NB4 (cell line): ENCODE measurements at regions not wholly inside any gene's neighbourhood (a gene's known extent, or its start where the extent isn't known, plus 50 kb on each side); places are given as distances from the start of the nearest gene placed in this dataset.

ENCODE experiments used
- POLR2A ChIP-seq: IDR thresholded peaks from 2 replicates; pipeline ENCODE4 v1.6.1; 2011; ENCODE audit warnings: mild to moderate bottlenecking; ENCODE audit not compliant: insufficient read length; ENCODE audit errors: extremely low read depth
- TF ChIP-seq, protein P1 (sequence below): IDR thresholded peaks from one replicate; pipeline ENCODE4 v1.5.1; 2012; ENCODE audit warnings: low read depth, low read length

DNA sequence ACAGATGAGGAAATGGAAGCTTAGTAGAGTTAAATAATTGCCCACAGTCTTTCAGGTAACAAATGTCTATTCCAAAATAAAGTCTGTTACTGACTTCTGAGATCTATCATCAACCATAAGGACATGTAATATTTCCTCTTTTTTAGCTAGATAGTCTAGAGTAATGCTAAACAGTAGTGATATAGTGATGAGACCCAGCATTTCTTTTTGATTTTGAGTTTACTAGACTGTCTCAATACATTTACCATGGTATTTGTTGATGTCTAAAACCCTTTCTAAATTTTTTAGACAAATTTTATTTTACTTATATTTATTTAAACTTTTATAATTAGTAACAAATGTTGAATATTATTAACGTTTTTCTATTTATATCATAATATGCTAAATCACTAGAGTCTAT, 465.1 kb upstream of the SLIT2 start:
- TF ChIP-seq, protein P1, sequence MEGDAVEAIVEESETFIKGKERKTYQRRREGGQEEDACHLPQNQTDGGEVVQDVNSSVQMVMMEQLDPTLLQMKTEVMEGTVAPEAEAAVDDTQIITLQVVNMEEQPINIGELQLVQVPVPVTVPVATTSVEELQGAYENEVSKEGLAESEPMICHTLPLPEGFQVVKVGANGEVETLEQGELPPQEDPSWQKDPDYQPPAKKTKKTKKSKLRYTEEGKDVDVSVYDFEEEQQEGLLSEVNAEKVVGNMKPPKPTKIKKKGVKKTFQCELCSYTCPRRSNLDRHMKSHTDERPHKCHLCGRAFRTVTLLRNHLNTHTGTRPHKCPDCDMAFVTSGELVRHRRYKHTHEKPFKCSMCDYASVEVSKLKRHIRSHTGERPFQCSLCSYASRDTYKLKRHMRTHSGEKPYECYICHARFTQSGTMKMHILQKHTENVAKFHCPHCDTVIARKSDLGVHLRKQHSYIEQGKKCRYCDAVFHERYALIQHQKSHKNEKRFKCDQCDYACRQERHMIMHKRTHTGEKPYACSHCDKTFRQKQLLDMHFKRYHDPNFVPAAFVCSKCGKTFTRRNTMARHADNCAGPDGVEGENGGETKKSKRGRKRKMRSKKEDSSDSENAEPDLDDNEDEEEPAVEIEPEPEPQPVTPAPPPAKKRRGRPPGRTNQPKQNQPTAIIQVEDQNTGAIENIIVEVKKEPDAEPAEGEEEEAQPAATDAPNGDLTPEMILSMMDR, result no peak
- TF ChIP-seq POLR2A, result no peak
